Astrocyte (in vitro differentiated cells and primary cell): ENCODE measurements at regions not wholly inside any gene's neighbourhood (a gene's known extent, or its start where the extent isn't known, plus 50 kb on each side); places are given as distances from the start of the nearest gene placed in this dataset.

Experiments used
- CTCF ChIP-seq: IDR thresholded peaks from 2 replicates; pipeline ENCODE4 v1.5.1; 2011; ENCODE audit warnings: low read depth, mild to moderate bottlenecking, inconsistent platforms, low read length, moderate library complexity; ENCODE audit not compliant: insufficient read depth
- EZH2 ChIP-seq: IDR thresholded peaks from 2 replicates; pipeline ENCODE4 v1.6.1; 2012; ENCODE audit warnings: mild to moderate bottlenecking, low read length, inconsistent platforms; ENCODE audit not compliant: insufficient read depth

GRCh38 chr9:85089188-85089969 lies 419.9 kb downstream of the NTRK2 start:
- TF ChIP-seq CTCF, result no peak
- no peak for TF ChIP-seq EZH2
